Uterus (tissue), 2 donors: ENCODE measurements at regions not wholly inside any gene's neighbourhood (a gene's known extent, or its start where the extent isn't known, plus 50 kb on each side); places are given as distances from the start of the nearest gene placed in this dataset.
"Not testable (repeated sequence)": the region's sequence is repeated elsewhere in the genome, so short reads cannot be mapped to it uniquely, and the experiment has no call there.

Source experiments
- POLR2A ChIP-seq, 2 donors: fragments of 450-650 bp; IDR thresholded peaks; one replicate each; pipeline ENCODE4 v1.6.1; 2016; ENCODE audit warnings: antibody characterized with exemption in 2 of 2, mild to moderate bottlenecking in 1 of 2, moderate library complexity in 1 of 2
- TF ChIP-seq, protein P1 (sequence below), 4 experiments: fragments of 200-600 bp in 2 of 4; fragments of 450-650 bp in 2 of 4; sonication (generic) in 2 of 4; IDR thresholded peaks; one replicate each; pipeline ENCODE4 v1.5.1; 2016 to 2019; ENCODE audit warnings: antibody characterized with exemption in 4 of 4, mild to moderate bottlenecking in 2 of 4, moderate library complexity in 1 of 4

DNA sequence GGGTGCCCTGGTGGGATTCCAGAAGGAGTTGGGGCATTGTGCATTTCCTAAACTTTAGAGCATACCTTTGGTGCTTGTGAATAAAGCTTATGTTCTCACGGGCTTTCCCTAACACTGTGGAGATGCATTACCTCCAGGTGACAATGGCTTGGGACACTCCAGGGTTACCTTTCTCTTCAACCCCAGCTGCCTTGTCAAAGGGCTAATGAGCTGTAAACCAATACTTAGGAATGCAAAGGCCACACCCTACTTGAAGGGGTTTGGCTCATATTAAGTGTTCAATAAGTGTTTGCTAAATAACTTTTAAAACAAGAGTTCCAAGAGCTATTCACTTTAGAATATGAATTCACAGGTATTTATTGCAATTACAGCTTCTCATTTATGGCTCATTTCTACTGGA lies 122.6 kb downstream of the TRIM43 start:
- TF ChIP-seq, protein P1, sequence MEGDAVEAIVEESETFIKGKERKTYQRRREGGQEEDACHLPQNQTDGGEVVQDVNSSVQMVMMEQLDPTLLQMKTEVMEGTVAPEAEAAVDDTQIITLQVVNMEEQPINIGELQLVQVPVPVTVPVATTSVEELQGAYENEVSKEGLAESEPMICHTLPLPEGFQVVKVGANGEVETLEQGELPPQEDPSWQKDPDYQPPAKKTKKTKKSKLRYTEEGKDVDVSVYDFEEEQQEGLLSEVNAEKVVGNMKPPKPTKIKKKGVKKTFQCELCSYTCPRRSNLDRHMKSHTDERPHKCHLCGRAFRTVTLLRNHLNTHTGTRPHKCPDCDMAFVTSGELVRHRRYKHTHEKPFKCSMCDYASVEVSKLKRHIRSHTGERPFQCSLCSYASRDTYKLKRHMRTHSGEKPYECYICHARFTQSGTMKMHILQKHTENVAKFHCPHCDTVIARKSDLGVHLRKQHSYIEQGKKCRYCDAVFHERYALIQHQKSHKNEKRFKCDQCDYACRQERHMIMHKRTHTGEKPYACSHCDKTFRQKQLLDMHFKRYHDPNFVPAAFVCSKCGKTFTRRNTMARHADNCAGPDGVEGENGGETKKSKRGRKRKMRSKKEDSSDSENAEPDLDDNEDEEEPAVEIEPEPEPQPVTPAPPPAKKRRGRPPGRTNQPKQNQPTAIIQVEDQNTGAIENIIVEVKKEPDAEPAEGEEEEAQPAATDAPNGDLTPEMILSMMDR (IDR thresholded peaks at IDR 0.05), result not testable (repeated sequence)
- not testable (repeated sequence) for TF ChIP-seq POLR2A (IDR thresholded peaks at IDR 0.05)
